ENCODE measurements at regions not wholly inside any gene's neighbourhood (a gene's known extent, or its start where the extent isn't known, plus 50 kb on each side); places are given as distances from the start of the nearest gene placed in this dataset.

GRCh38 chrX:147377728-147378127 lies 534.0 kb upstream of the FMR1 start:
- TF ChIP-seq, protein P1, sequence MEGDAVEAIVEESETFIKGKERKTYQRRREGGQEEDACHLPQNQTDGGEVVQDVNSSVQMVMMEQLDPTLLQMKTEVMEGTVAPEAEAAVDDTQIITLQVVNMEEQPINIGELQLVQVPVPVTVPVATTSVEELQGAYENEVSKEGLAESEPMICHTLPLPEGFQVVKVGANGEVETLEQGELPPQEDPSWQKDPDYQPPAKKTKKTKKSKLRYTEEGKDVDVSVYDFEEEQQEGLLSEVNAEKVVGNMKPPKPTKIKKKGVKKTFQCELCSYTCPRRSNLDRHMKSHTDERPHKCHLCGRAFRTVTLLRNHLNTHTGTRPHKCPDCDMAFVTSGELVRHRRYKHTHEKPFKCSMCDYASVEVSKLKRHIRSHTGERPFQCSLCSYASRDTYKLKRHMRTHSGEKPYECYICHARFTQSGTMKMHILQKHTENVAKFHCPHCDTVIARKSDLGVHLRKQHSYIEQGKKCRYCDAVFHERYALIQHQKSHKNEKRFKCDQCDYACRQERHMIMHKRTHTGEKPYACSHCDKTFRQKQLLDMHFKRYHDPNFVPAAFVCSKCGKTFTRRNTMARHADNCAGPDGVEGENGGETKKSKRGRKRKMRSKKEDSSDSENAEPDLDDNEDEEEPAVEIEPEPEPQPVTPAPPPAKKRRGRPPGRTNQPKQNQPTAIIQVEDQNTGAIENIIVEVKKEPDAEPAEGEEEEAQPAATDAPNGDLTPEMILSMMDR (IDR thresholded peaks at IDR 0.05) = no peak
- TF ChIP-seq, protein P2, sequence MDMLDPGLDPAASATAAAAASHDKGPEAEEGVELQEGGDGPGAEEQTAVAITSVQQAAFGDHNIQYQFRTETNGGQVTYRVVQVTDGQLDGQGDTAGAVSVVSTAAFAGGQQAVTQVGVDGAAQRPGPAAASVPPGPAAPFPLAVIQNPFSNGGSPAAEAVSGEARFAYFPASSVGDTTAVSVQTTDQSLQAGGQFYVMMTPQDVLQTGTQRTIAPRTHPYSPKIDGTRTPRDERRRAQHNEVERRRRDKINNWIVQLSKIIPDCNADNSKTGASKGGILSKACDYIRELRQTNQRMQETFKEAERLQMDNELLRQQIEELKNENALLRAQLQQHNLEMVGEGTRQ (CRISPR knock-in tag; IDR thresholded peaks at IDR 0.05) = no peak
- TF ChIP-seq IRF1 (CRISPR knock-in tag; IDR thresholded peaks at IDR 0.05) (no peak), ZNF232 (CRISPR knock-in tag; IDR thresholded peaks at IDR 0.05) (no peak), NR1H2 (CRISPR knock-in tag; IDR thresholded peaks at IDR 0.05) (no peak), SP1 (CRISPR knock-in tag; conservative IDR thresholded peaks at IDR 0.05) (no peak), ZNF281 (CRISPR knock-in tag; IDR thresholded peaks at IDR 0.05) (no peak)
- TF ChIP-seq, protein P3, sequence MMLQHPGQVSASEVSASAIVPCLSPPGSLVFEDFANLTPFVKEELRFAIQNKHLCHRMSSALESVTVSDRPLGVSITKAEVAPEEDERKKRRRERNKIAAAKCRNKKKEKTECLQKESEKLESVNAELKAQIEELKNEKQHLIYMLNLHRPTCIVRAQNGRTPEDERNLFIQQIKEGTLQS (CRISPR knock-in tag; conservative IDR thresholded peaks at IDR 0.05) = no peak
